ENCODE measurements at regions not wholly inside any gene's neighbourhood (a gene's known extent, or its start where the extent isn't known, plus 50 kb on each side); places are given as distances from the start of the nearest gene placed in this dataset.
"Not testable (repeated sequence)": the region's sequence is repeated elsewhere in the genome, so short reads cannot be mapped to it uniquely, and the experiment has no call there.

- Mint-ChIP-seq H3K4me3 (no peak overlapping the region), H3K4me1 (no peaks in the 10 kb centered on the region), H3K9me3 (no peaks in the 10 kb centered on the region), H3K27ac (no peak overlapping the region), H3K27me3 (peaks cover 4% of the 10 kb centered on the region), H3K36me3 (ENCODE audit: low read depth) (no peaks in the 10 kb centered on the region)
- DNase-seq, result no peak
- CTCF ChIA-PET, result no interaction called here
- POLR2A ChIA-PET, result no interaction called here
Observed at GRCh38 chr22:23511627-23512347, 68.3 kb downstream of the IGLL1 start.

- Mint-ChIP-seq H3K4me3 (no peak overlapping the region), H3K9me3 (no peaks in the 10 kb centered on the region), H3K4me1 (no peaks in the 10 kb centered on the region), H3K27ac (no peak overlapping the region), H3K36me3 (ENCODE audit: low read depth) (no peaks in the 10 kb centered on the region), H3K27me3 (peaks cover 4% of the 10 kb centered on the region)
- ChIA-PET CTCF (no interaction called here), POLR2A (no interaction called here)
- no peak for DNase-seq
Observed at GRCh38 chr22:23509571-23510302, 70.4 kb downstream of the IGLL1 start.

- peaks cover 2% of the 10 kb centered on the region for H3K27me3 Mint-ChIP-seq
- no peaks in the 10 kb centered on the region for H3K4me1 Mint-ChIP-seq
- H3K36me3 Mint-ChIP-seq (ENCODE audit: low read depth), result no peaks in the 10 kb centered on the region
- H3K27ac Mint-ChIP-seq, result no peak overlapping the region
- H3K4me3 Mint-ChIP-seq, result no peak overlapping the region
- no peak for DNase-seq
- ChIA-PET CTCF (no interaction called here), POLR2A (no interaction called here)
- H3K9me3 Mint-ChIP-seq, result no peaks in the 10 kb centered on the region
Observed at GRCh38 chr22:23504516-23504915, 75.6 kb downstream of the IGLL1 start.

- Mint-ChIP-seq H3K27me3 (no peaks in the 10 kb centered on the region), H3K36me3 (ENCODE audit: low read depth) (no peaks in the 10 kb centered on the region), H3K4me3 (no peak overlapping the region), H3K4me1 (no peaks in the 10 kb centered on the region), H3K9me3 (no peaks in the 10 kb centered on the region), H3K27ac (no peak overlapping the region)
- POLR2A ChIA-PET, result no interaction called here
- DNase-seq, result no peak
- CTCF ChIA-PET, result no interaction called here
Observed at GRCh38 chr22:23503736-23504440, 76.2 kb downstream of the IGLL1 start.

DNA sequence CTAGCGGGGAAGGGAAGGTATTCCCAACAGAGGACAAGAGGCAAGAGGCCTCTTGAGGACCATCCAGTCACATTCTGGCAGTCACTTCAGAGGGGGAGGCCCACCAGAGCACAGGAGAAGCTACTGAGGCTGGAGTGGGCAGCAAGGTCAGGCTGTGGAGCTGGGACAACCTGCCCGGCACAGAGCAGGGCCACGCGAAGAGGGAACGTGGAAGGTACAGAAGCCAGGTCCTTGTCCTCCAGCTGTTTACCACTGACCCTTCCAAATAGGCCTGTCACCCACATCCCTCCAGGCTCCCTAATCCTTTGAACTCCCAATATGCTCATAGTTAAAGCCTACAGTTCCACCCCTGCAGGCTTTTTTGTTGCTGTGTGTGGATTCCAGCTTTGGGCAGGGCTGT lies 76.9 kb downstream of the IGLL1 start:
- Mint-ChIP-seq H3K9me3 (no peaks in the 10 kb centered on the region), H3K4me3 (no peak overlapping the region), H3K27me3 (no peaks in the 10 kb centered on the region), H3K4me1 (no peaks in the 10 kb centered on the region), H3K27ac (no peak overlapping the region), H3K36me3 (ENCODE audit: low read depth) (no peaks in the 10 kb centered on the region)
- ChIA-PET POLR2A (no interaction called here), CTCF (no interaction called here)
- no peak for DNase-seq

DNA sequence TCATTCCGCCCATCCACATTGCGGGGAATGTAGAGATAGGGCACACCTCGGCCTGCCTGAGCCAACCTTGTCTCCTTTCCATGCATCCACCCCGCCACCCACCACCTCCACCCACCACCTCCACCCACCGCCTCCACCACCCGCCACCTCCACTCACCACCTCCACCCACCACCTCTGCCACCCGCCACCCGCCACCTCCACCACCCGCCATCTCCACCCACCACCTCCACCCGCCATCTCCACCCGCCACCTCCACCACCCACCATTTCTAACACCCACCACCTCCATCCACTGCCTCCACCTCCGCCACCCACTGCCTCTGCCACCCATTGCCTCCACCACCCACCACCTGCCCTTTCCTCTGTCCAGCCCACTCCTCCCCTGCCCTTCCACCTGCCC lies 78.4 kb downstream of the IGLL1 start:
- Mint-ChIP-seq H3K4me3 (no peak overlapping the region), H3K27me3 (no peaks in the 10 kb centered on the region), H3K36me3 (ENCODE audit: low read depth) (no peaks in the 10 kb centered on the region), H3K27ac (no peak overlapping the region), H3K9me3 (no peaks in the 10 kb centered on the region), H3K4me1 (no peaks in the 10 kb centered on the region)
- DNase-seq, result no peak
- ChIA-PET POLR2A (no interaction called here), CTCF (no interaction called here)

- Mint-ChIP-seq H3K4me1 (peaks cover 3% of the 10 kb centered on the region), H3K4me3 (no peak overlapping the region), H3K36me3 (ENCODE audit: low read depth) (no peaks in the 10 kb centered on the region), H3K27ac (no peak overlapping the region), H3K9me3 (no peaks in the 10 kb centered on the region), H3K27me3 (no peaks in the 10 kb centered on the region)
- CTCF ChIA-PET, result no interaction called here
- POLR2A ChIA-PET, result no interaction called here
- no peak for DNase-seq
Observed at GRCh38 chr22:23501261-23501619, 78.8 kb downstream of the IGLL1 start.

DNA sequence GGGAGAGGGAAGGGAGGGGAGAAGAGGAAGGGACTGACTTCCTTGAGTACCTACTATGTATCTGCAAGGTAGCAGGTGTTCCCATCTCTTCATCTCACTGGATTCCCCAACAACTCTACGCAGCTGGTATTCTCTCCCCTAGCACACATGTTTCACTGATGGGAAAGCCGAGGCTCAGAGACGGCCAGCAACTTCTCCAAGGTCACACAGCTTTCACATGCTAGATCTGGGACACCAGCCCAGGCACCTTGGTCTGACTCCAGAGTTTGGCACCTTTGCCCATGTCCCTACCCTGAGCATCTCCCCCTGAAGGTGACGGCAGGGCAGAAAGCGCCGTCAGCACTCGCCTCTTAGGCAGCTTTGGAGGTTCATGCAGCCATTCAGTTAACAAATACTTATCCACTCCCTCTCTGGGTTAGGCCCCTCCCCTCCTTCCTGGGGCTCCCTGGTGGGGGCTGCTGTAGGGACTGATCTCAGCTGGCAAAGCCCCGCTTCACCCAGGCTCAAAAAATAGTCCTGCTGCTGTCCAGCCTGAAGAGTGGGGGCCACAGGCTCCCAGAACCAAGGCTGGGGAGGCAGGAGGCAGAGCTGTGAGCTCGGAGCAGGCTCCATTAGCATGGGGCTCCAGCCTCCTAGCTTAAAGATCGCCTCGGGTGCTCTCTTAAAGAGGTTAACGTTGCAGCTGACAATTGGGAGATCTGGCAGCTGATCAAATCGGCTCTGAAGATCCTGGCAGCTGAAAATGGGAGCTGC lies 79.4 kb downstream of the IGLL1 start:
- Mint-ChIP-seq H3K4me1 (peaks cover 9% of the 10 kb centered on the region), H3K27me3 (no peaks in the 10 kb centered on the region), H3K36me3 (ENCODE audit: low read depth) (no peaks in the 10 kb centered on the region), H3K9me3 (no peaks in the 10 kb centered on the region), H3K27ac (no peak overlapping the region), H3K4me3 (no peak overlapping the region)
- CTCF ChIA-PET, result no interaction called here
- no peak for DNase-seq
- POLR2A ChIA-PET, result no interaction called here

- Mint-ChIP-seq H3K27me3 (no peaks in the 10 kb centered on the region), H3K4me1 (peaks cover 13% of the 10 kb centered on the region), H3K9me3 (no peaks in the 10 kb centered on the region), H3K27ac (no peak overlapping the region), H3K36me3 (ENCODE audit: low read depth) (no peaks in the 10 kb centered on the region), H3K4me3 (no peak overlapping the region)
- CTCF ChIA-PET, result no interaction called here
- no peak for DNase-seq
- POLR2A ChIA-PET, result no interaction called here
Observed at GRCh38 chr22:23499845-23500500, 80.1 kb downstream of the IGLL1 start.

DNA sequence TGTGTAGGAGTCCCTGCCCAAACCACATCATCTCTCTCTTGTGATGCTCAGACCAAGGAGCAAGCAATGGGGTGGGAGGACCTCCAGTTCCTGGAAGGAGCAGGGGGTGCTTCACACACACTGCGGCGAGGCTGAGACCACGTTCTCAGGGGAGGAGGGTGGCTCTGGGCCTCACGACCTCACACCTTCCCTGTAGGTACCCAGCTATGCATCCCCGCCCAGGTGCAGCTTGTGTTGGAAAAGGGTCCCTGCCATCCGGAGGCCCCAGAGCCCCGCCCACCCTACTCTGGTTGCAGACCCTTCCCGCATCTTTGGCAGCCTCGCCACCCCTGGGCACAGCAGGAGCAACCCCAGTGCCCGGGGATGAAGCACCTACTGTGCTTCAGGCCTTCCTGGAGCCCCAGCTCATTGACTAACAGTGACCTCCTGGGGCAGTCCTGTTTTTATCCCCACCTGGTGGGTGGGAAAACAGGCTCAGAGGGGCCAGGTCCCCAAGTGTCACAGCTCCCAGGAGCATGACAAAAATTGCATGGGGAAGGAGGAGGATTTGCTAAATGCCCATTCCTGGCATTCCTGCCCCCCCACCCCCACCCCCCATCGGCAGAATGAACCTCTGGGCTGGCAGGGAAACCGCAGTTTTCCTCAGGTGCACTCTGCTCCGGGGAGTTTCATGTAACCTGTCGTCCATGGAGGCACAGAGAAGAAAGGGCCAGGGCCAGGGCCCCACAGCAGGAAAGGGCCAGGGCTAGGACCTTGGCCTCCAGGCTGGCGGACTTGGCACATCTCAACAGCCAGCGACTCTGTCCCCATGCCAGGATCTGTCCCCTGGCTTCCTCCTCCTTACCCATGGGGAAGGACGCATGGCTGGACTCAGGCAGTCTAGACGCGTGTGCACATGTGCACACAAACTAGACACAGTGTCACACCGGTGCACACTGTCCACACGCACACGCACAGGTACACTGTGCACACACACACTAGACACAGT lies 81.0 kb downstream of the IGLL1 start:
- POLR2A ChIA-PET, result no interaction called here
- DNase-seq, result no peak
- H3K4me3 Mint-ChIP-seq, result no peak overlapping the region
- H3K27ac Mint-ChIP-seq, result no peak overlapping the region
- H3K36me3 Mint-ChIP-seq (ENCODE audit: low read depth), result no peaks in the 10 kb centered on the region
- H3K4me1 Mint-ChIP-seq, result peaks cover 17% of the 10 kb centered on the region
- H3K9me3 Mint-ChIP-seq, result no peaks in the 10 kb centered on the region
- CTCF ChIA-PET, result no interaction called here
- H3K27me3 Mint-ChIP-seq, result no peaks in the 10 kb centered on the region

DNA sequence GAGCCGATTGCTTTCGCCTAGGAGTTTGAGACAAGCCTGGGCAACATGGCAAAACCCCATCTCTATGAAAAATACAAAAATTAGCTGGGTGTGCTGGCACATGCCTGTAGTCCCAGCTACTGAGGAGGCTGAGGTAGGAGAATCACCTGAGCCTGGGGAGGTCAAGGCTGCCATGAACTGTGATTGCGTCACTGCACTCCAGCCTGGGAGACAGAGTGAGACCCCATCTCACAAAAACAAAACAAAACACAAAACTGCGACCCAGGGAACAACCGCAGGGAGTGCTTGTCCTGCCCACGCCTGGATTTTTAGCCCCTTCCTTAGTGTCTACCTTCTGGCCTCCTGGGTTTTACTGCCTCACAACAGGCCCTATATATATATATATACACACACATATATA lies 82.2 kb downstream of the IGLL1 start:
- H3K4me3 Mint-ChIP-seq; POLR2A ChIA-PET; H3K27ac Mint-ChIP-seq; H3K36me3 Mint-ChIP-seq (ENCODE audit: low read depth); H3K9me3 Mint-ChIP-seq; H3K27me3 Mint-ChIP-seq; DNase-seq; CTCF ChIA-PET: not testable (repeated sequence)
- peaks cover 17% of the 10 kb centered on the region for H3K4me1 Mint-ChIP-seq

All from activated CD4-positive, alpha-beta memory T cell treated with anti-CD3 and anti-CD28 coated beads, Interleukin-2, amount 10 ng/mL, durations not matched to agents 7 days and 5 days (primary cell).